Neutrophil (primary cell): ENCODE measurements at regions not wholly inside any gene's neighbourhood (a gene's known extent, or its start where the extent isn't known, plus 50 kb on each side); places are given as distances from the start of the nearest gene placed in this dataset.

ENCODE experiments used
- H3K27ac ChIP-seq: fragments of 200-600 bp; sonication (generic); 2 replicates; pipeline ENCODE4 v1.5.1; 2016; ENCODE audit warnings: mild to moderate bottlenecking, moderate library complexity
- H3K27me3 ChIP-seq: fragments of 200-600 bp; sonication (generic); 2 replicates; pipeline ENCODE4 v1.6.0; 2016; ENCODE audit warnings: mild to moderate bottlenecking
- H3K36me3 ChIP-seq: fragments of 200-600 bp; sonication (generic); 2 replicates; pipeline ENCODE4 v1.5.1; 2017
- H3K4me1 ChIP-seq, 2 experiments: fragments of 200-600 bp in 1 of 2; sonication (generic) in 1 of 2; 1 replicate in 1 of 2; 2 replicates in 1 of 2; pipeline versions ENCODE4 v1.5.1 to v1.6.1; 2013 to 2016; ENCODE audit warnings: low read depth in 1 of 2, low read length in 1 of 2, mild to moderate bottlenecking in 1 of 2, moderate library complexity in 1 of 2; ENCODE audit not compliant: control insufficient read depth in 1 of 2, insufficient read depth in 1 of 2
- H3K4me3 ChIP-seq, 2 experiments: fragments of 200-600 bp in 1 of 2; sonication (generic) in 1 of 2; 1 replicate in 1 of 2; 2 replicates in 1 of 2; pipeline ENCODE4 v1.5.1; 2013 to 2016; ENCODE audit warnings: low read depth in 1 of 2, low read length in 1 of 2, mild to moderate bottlenecking in 1 of 2, moderate library complexity in 1 of 2
- H3K9me3 ChIP-seq: fragments of 200-600 bp; sonication (generic); 2 replicates; pipeline ENCODE4 v1.5.1; 2016
- CTCF ChIP-seq: fragments of 200-600 bp; sonication (generic); IDR thresholded peaks from 2 replicates; pipeline ENCODE4 v1.5.1; 2016; ENCODE audit warnings: antibody characterized with exemption

- Histone ChIP-seq H3K4me3 (no peak overlapping the region), H3K27me3 (no peaks in the 10 kb centered on the region), H3K36me3 (no peaks in the 10 kb centered on the region), H3K4me1 (no peaks in the 10 kb centered on the region), H3K27ac (no peak overlapping the region), H3K9me3 (peaks cover 3% of the 10 kb centered on the region)
- TF ChIP-seq CTCF: no peak
Measured at GRCh38 chr3:102761766-102762165, 327.0 kb downstream of the ZPLD1 start.

GRCh38 chr3:102790747-102791325, 356.0 kb downstream of the ZPLD1 start:
- no peaks in the 10 kb centered on the region for H3K27me3 ChIP-seq
- H3K36me3 ChIP-seq: no peaks in the 10 kb centered on the region
- no peak overlapping the region for H3K27ac ChIP-seq
- no peak for TF ChIP-seq CTCF
- no peak overlapping the region for H3K4me3 ChIP-seq
- H3K9me3 ChIP-seq: no peaks in the 10 kb centered on the region
- H3K4me1 ChIP-seq: no peaks in the 10 kb centered on the region

GRCh38 chr3:102791641-102792589, 357.1 kb downstream of the ZPLD1 start:
- H3K4me1 ChIP-seq: no peaks in the 10 kb centered on the region
- H3K4me3 ChIP-seq: no peak overlapping the region
- H3K27ac ChIP-seq: no peak overlapping the region
- H3K27me3 ChIP-seq: no peaks in the 10 kb centered on the region
- H3K9me3 ChIP-seq: no peaks in the 10 kb centered on the region
- no peaks in the 10 kb centered on the region for H3K36me3 ChIP-seq
- TF ChIP-seq CTCF: no peak

- TF ChIP-seq CTCF: no peak
- no peaks in the 10 kb centered on the region for H3K27me3 ChIP-seq
- H3K36me3 ChIP-seq: no peaks in the 10 kb centered on the region
- H3K4me1 ChIP-seq: no peaks in the 10 kb centered on the region
- H3K4me3 ChIP-seq: no peak overlapping the region
- H3K9me3 ChIP-seq: no peaks in the 10 kb centered on the region
- H3K27ac ChIP-seq: no peak overlapping the region
Measured at GRCh38 chr3:102796804-102797203, 362.0 kb downstream of the ZPLD1 start.

- Histone ChIP-seq H3K4me3 (no peak overlapping the region), H3K27ac (no peak overlapping the region), H3K4me1 (no peaks in the 10 kb centered on the region), H3K27me3 (no peaks in the 10 kb centered on the region), H3K9me3 (no peaks in the 10 kb centered on the region), H3K36me3 (no peaks in the 10 kb centered on the region)
- no peak for TF ChIP-seq CTCF
Measured at GRCh38 chr3:102802819-102803420, 368.1 kb downstream of the ZPLD1 start.
